Forelimb muscle (tissue), 1 donor: ENCODE measurements at regions not wholly inside any gene's neighbourhood (a gene's known extent, or its start where the extent isn't known, plus 50 kb on each side); places are given as distances from the start of the nearest gene placed in this dataset.

Experiments
- DNase-seq: peaks from one replicate; pipeline ENCODE4 v3.0.0-alpha.2; 2013; ENCODE audit warnings: low read depth

DNA sequence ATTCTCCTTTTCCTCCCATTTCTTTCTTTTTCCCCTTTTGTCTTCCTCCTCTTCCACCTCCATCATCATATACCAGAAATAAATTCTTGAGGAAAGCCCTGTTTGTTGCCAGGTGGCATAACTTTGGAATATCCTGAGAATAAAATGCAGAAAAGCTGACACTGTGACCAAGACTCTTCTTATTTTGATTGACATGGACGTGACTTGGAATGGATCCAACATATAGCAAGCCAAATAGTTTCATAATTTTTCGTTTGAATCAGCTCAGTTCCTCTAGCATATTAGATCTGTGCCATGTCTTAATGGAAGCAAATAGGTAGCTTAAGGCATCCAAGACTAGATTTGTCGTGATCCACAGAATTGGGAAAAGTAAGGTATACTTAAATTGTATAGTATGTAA lies 354.7 kb upstream of the FIGN start:
- DNase-seq = no peak

DNA sequence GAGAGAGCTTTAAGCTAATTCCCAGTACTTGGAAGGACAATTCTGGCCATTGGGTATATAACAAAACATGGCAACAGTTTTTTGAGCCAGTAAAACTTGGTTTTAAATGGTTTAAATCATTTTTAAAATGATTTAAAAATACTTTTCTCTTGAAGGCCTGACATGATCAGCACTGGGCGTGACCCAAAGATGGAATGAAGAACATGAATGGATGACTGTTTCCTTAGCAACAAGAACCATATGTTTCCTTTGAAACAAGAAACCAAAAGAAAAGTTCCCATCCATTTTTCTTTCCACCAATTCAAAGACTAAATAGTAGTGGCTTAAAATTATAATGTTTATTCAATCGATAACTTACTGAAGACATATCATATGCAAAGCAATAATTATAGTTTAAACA lies 348.3 kb upstream of the FIGN start:
- DNase-seq = no peak

DNA sequence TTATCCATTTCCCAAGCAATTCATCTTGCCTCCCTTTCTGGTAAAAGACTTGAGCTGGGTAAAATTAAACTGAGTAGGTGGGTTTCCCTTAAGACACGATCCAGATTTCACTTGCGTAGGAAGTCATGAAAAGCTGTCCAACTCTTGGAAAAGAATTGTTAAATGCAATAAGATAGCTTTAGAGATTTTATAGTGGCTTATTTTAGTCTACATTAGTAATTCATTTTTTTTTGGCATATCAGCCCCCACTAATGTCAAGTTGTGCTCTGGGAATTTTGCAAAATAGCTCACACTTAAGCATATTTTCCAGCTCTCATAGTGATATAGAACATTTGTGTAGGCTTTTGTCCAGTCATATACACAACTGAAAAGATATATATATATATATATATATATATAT lies 344.7 kb upstream of the FIGN start:
- peak; percentile 65 for DNase-seq

DNA sequence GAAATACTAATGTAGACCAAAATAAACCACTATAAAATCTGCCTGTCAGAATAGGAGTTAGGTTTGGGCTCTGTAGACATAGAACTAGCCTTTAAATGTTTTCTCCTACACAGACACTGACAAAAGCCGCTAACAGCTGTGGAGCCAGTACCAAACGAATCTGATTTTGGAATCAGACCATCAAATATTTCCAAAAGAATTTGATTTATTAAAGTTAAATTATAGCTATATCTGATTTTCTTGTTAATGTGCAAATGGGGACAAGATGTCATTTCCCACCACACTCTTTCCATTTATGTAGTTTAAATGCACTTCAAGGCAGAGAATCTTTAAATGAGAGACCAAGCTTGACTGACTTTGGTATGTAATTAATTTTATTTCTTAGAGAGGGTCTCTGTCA lies 343.4 kb upstream of the FIGN start:
- DNase-seq = no peak

DNA sequence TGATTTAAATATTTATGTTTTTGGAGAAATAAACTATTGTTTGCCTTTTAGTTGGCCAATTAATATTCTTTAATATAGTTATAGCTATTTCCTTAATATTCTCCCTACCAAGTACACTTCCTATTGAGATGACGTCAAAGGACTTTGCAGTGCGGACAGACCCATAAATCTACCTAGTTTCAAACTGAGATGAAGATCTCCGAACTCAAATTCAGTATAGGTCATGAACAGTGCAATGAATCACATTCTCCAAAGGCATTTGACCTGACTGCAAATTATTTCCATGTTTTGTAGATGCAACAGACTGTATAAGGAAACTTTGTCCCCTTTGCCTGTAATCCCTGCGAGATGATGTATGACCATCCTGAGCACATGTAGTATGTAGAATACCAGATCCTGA lies 342.6 kb upstream of the FIGN start:
- no peak for DNase-seq

DNA sequence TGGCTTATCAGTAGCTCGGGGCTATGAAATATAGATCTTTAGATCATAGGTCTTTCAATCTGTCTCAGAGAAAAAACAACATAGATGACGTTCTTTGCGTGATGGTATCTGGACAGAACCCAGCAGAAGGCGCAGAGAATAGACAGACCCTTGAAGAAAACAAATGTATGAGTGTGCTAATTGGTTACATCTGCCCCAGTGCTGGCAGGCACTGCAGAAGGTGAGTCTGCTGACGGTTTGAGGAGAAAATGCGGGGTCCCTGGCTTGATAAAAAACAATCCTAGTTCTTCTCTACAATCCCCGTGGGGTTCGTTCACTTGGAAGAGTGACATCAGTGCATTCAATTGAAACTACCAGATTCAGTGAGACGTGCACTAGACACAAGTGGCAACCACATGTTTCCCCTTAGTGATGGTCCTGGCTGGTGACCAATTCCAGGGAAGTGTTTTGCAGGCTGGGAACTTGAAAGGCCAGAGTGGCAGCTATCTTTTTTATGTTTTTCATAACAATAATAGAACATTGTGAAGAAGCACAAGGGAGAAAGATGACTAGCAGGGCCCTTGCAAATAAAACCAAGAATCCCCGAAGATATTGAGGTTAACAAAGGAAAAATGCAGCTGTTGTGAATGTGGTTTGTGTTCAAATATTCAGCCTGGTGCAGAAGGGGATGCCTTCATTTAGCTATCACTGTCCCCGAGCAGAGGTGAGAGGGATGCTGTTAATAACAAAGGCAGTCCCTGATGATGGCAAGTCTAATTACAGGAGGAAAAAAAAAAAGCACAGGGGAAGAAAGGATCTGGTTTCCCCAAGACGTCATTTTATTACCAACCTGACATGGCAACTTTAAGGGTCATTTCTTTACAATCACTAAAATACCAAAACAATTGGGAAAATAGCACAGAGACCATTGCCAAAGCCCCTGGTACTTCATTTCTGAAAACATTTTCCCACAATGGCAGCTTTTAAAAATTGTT lies 337.6 kb upstream of the FIGN start:
- DNase-seq = no peak

DNA sequence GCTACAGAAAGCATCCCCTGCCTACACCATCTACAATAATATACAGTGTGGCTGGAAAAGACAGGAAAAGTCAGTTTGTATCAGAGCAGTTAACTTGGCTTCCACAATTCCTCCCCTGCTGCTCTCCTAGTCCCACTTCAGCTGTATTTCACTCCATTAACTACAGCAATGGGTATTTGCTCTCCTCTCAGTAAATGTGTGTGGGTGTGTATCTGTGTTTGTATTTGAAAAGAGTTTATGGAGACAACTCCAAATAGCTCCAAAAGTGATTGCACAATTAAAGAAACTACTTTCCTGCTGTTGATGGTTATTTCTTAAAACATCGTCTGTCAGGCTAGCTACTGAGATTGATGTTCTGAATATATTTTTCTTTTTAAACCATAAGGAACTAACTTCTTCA lies 333.7 kb upstream of the FIGN start:
- no peak for DNase-seq

DNA sequence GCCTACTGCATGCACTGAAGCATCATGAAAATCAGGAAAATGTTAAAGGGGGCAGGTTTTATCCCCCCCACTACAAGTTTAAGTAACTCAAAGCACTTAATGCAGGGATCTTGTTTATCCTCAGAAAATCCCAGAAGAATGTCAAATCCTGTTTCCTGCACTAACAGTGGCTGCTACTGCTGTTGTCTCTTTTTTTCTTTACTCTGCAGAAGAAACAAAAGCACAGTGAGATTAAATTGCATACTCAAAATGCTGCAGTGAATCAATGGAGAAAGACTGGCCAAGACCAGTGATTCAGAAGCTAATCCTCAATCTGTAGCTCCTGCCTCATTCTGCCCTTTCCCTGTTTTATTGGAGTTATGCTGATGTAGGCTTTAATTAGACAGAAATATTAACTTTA lies 332.3 kb upstream of the FIGN start:
- no peak for DNase-seq

DNA sequence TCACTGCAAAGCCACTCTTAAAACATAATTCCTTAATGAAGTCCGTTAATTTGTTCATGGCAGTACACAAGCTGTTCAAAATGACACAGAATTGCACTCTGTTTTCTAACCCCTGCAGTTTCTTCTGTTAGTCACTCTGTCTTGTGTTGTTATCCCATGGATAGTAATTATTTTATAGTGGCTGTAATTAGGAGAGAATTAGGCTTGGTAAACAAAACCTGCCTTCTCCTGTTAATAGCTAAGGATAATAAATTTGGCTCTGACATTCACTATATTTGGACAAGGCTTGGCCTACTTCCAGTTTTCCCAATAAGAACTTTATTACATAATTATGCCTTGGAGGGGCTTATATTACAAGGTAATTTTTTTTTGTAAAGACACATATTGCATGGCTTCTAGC lies 330.3 kb upstream of the FIGN start:
- no peak for DNase-seq

DNA sequence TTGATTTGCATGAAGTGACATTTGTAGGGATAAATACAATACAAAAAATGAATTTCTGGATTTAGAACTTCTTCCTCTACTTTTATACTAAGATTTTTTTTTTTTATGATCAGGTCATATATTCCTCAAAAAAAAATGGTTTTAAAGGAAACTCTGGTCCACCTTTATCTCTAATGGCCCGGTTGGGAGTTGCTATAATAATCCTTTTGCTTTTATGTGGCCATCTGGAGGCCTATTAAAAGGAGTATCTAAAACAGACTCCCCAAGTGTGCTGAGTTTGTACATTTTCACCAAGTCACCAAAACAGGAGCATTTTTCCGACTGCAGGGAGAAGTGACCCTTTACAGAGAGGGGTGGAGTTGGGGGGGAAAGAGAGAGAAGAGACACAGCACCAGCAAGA lies 329.2 kb upstream of the FIGN start:
- DNase-seq = no peak

DNA sequence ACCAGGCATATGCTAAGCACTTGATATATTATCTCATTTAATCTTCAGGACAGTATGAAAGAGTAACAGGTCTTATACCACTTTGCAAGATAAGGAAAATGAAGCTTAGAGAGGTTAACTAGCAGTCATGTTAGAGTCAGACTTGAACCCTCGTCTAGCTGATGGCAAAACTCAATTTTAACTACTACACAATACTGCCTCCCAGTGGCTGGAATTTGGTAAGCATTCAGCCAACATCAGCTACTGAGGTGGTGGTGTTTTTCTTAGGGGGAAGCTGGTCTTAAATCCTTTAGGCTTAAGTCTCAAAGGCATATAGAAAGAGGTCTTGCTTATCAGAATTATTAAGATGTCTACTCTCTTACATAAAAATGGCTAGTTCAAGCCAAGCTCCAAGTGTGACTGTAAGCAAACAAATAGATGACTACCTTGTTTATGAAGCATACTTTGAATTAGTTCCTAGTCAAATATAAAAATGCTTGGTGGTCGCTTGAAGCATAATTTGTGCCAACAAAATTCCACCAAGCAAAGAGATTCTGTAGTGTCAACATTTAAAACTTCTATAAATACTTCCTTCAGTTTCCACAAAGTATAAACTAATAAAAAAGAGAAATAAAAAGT lies 325.4 kb upstream of the FIGN start:
- DNase-seq = no peak

DNA sequence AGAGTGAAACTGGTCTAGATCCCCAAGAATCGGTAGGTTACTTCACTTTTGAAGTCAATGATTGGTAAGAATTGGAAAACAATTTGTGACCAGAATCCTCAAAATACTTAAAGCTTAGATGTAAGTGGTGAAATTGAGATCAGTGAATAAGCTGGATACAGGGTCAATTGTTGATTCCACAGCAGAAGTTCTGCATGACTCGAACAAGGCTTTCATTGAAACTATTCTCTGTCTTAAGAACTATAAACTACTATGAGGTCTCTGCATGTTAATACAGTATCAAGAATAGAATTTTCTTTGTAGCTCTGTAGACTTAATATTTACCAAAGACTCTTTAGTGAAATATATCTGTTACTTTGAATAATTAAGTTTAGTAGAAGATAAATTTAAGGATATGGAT lies 324.2 kb upstream of the FIGN start:
- DNase-seq = no peak

DNA sequence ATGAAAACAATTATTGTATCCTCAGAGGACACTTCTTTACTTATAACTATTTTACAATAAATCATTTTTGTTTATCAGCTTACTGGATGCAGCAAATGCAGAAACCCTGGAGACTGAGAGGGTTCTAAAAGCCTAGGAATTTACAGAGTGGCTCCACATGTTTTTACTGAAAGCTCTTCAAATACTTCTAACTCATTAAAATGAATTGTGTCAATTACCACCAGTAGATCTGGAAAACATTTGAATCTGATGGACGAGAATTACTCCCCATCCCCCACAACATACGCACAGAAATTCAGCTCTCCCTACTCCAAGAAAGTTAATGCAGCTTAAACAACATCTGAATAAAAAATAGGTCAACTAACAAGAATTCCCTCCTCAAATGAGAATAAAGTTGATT lies 319.8 kb upstream of the FIGN start:
- no peak for DNase-seq

DNA sequence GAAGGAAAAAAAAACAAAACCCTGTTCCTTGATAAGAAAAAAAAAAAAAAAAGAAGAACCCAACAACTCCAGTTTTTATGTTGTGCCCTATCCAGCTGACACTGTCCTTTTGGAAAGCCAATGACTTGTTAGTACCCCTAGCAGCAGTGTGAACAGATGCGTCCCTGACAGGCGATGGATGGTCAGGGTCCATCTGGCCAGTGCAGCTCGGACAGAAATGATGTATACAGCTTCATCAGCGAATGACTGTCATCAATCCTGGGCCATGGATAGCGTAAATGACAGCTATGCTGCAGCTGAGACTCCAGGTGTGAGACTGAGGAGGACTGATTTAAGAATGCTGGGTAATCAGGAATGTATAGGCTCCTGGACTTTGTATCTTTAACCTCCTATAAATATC lies 318.8 kb upstream of the FIGN start:
- no peak for DNase-seq

DNA sequence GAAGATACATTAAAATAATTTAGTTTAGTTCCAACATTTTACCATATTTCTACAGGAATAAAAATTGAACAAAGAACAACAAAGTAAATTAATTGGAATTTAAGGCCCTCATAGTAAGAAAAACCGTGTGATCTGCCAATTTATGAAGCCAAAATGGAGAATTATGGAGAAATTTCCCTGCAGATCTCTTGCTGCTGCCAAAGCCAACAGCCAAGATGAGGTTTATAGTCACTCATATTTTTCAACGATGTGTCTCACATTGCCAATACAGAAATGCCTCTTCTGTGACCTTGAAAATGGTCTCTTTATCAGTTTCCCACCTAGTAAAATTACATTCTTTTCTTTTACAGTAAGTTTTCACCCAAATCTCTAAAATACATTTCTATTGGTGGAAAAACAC lies 317.2 kb upstream of the FIGN start:
- DNase-seq = no peak

DNA sequence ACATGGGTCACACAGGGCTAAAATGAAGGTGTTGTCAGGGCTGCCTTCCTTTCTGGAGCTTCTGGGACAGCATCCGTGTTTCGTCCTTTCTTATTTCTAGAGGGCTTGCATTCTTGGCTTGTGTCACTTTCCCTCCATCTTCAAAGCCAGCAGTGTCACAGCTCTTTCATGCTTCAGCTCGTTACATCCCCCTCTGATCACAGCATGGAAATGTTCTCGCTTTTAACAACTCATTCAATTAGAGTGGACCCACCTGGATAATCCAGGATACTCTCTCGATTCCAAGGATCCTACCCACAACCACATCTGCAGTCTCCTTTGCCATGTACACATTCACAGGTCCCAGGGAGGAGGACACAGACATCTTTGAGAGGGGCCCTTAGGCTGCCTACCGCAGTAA lies 316.2 kb upstream of the FIGN start:
- DNase-seq = no peak

DNA sequence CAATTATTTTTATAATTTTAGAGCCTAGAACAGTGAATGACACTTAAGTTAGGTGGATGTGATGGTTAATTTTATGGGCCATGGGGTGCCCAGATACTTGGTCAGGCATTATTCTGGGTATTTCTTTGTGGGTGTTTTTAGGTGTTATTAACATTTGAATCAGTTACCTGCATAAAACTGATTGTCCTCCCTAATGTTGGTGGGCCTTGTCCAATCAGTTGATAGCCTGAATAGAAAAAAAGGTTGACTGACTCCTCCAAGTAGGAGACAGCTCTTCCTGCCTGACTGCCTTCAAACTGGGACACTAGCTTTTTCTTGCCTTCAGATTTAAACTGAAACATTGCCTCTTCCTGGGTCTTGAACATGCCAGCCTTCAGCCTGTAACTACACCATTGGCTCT lies 312.9 kb upstream of the FIGN start:
- no peak for DNase-seq

DNA sequence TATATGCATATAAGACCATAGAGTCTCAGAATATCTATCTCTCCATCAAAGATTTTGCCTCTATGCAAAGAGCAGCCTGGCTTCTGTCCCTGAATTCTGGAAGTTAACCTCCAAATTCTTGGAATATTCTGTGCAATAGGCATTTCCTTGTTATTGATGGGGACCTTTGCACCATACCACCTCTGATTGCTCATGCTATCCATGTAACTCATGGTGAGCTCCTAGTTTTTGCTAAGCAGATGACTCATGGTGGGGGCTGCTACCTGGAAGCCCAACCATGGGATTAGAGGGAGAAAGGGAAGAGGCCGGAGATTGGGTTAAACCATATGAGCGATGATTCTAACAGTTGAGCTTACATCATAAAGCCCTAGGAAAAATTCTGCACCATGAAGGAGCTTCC lies 310.2 kb upstream of the FIGN start:
- DNase-seq = no peak

DNA sequence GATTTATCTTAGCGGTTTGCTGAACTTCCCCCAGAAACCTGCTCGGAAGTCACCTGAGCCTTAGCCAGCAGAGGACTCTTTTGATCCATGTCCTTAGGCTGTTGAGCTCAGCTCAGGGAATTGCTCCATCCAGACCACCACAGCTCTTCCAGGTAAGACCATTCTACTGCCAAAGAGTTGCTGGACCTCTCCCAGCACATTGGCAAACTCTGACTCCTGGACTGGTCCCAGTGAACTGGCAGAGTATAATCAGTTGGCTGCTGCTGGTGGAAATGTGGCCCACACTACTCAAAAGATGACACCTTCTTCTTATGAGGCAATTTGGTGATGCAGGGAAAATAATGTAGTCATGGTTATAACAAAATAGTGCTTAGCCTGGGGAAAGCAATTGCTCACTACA lies 308.8 kb upstream of the FIGN start:
- DNase-seq = no peak

DNA sequence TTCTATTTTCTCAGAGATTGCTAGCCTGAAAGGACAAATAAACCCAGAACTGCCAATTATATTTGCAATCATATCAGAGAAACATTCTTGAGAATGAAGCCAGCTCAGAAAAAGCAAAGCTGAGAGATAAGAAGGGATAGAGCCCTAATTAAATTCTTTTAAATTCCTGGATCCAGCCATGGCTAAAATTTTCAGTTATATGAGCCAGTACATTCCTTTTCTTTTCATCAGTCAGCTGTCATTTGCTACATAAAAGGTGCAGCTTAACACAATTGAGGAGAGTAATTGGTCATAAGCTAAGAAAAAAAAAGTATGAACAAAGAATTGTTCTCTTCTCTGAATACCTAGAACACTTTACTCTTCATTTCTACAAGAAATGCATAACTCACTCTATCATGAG lies 303.5 kb upstream of the FIGN start:
- DNase-seq = no peak

DNA sequence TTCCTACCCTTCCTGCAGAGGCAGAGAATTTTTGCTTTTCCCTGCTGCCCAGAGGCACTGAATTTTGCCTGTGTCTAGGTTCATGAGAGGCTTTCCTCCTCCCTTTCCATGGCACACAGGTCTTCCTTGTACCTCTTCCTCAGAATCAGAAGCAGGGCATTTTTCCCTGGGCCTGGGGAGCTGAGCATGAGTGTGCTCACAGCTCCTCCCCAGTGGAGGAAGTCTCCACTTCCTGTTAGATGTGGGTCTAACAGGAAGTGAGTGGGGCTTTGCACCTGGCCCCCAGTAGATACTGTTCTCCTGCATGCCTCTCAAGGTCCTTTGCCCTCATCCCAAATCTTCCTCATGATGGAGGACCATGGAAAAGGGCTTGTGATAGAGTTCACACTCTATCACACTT lies 297.2 kb upstream of the FIGN start:
- DNase-seq = no peak

DNA sequence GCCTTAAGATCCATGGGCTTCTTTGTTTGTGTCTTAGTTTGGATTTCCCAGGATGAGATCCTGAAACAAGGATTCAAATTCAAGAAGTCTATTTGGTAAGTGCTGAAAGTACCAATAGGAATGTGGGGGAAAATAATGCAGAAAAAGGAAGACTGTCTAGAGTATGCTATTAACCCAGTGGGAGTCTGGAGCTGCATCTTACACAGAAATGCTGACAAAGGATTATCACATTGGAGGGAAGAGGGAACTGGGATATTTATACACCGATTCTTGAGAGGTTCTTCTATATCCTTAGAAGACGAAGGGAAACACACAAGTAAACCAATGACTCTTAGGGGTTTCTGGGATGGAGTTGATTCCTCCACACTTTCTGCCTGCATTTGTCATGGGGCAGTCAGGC lies 294.8 kb upstream of the FIGN start:
- DNase-seq = no peak

DNA sequence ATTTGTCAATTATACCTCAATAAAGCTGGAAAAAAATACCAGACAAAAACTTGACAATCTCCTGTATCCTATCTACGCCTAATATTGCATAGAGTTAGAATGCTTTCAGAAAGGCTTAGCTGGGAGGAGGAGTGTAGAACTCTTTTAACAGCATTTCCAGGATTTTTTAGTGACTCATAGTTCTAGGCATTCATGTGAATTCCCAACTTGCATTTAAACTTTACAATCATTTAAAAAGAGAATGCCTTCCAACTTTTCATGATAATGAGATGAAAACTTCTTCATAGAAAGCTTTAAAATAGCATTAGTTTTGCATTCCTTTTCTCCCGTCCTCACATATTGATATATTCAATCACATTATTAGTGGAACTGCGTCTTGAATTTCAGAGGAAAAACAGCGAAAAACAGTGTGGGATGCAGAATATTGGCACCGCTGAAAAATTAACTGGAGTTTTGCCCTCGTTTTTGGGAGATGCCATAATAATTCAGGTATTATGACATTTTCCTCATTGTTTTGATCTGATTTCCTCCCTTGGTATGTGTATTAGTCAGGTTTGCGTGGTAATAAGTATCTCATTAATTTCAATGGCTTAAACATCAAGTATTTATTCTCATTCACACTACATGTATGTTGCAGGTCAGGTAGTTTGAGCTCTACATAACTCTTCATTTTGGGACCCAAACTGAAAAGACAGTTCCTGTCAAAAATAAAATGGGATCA lies 293.2 kb upstream of the FIGN start:
- no peak for DNase-seq
